ENCODE measurements at regions not wholly inside any gene's neighbourhood (a gene's known extent, or its start where the extent isn't known, plus 50 kb on each side); places are given as distances from the start of the nearest gene placed in this dataset.

- TF ChIP-seq ZNF561 (CRISPR knock-in tag; conservative IDR thresholded peaks at IDR 0.05) (no peak), CTCF (IDR thresholded peaks at IDR 0.05 in 2 of 3, conservative IDR thresholded peaks at IDR 0.05 in 1 of 3; ENCODE audit: insufficient read depth in 2 of 3, low read depth in 1 of 3, low read length in 3 of 3) (no peak), MAX (CRISPR knock-in tag; IDR thresholded peaks at IDR 0.05) (no peak), ZBTB2 (IDR thresholded peaks at IDR 0.05) (no peak), CEBPB (tag; IDR thresholded peaks at IDR 0.05) (no peak), BHLHE40 (IDR thresholded peaks at IDR 0.05; ENCODE audit: low read length) (no peak)
Measured at GRCh38 chr10:113484487-113484886, 68.4 kb upstream of the HABP2 start.

Measured in K562 (cell line).